Adrenal gland (tissue), 5 donors: ENCODE measurements at regions not wholly inside any gene's neighbourhood (a gene's known extent, or its start where the extent isn't known, plus 50 kb on each side); places are given as distances from the start of the nearest gene placed in this dataset.

Experiments used
- POLR2A ChIP-seq, 2 donors: fragments of 450-650 bp; IDR thresholded peaks; one replicate each; pipeline ENCODE4 v1.6.1; 2017; ENCODE audit warnings: antibody characterized with exemption in 2 of 2, mild to moderate bottlenecking in 2 of 2, moderate library complexity in 1 of 2
- TF ChIP-seq, protein P1 (sequence below), 6 experiments: fragments of 450-650 bp in 4 of 6; fragments of 200-600 bp in 2 of 6; sonication (generic) in 1 of 6; IDR thresholded peaks; 1 replicate in 5 of 6; 2 replicates in 1 of 6; pipeline versions ENCODE4 v1.5.1 to v1.8.0; 2016 to 2021; ENCODE audit warnings: antibody characterized with exemption in 6 of 6, mild to moderate bottlenecking in 2 of 6, moderate library complexity in 1 of 6
- donor health status: DM: no; HTN: no; CAD: no.

GRCh38 chr18:38007026-38007425 is 441.4 kb upstream of the CELF4 start:
- no peak for TF ChIP-seq POLR2A (IDR thresholded peaks at IDR 0.05)
- TF ChIP-seq, protein P1, sequence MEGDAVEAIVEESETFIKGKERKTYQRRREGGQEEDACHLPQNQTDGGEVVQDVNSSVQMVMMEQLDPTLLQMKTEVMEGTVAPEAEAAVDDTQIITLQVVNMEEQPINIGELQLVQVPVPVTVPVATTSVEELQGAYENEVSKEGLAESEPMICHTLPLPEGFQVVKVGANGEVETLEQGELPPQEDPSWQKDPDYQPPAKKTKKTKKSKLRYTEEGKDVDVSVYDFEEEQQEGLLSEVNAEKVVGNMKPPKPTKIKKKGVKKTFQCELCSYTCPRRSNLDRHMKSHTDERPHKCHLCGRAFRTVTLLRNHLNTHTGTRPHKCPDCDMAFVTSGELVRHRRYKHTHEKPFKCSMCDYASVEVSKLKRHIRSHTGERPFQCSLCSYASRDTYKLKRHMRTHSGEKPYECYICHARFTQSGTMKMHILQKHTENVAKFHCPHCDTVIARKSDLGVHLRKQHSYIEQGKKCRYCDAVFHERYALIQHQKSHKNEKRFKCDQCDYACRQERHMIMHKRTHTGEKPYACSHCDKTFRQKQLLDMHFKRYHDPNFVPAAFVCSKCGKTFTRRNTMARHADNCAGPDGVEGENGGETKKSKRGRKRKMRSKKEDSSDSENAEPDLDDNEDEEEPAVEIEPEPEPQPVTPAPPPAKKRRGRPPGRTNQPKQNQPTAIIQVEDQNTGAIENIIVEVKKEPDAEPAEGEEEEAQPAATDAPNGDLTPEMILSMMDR (IDR thresholded peaks at IDR 0.05) = no peak
